ENCODE measurements at regions not wholly inside any gene's neighbourhood (a gene's known extent, or its start where the extent isn't known, plus 50 kb on each side); places are given as distances from the start of the nearest gene placed in this dataset.

DNA sequence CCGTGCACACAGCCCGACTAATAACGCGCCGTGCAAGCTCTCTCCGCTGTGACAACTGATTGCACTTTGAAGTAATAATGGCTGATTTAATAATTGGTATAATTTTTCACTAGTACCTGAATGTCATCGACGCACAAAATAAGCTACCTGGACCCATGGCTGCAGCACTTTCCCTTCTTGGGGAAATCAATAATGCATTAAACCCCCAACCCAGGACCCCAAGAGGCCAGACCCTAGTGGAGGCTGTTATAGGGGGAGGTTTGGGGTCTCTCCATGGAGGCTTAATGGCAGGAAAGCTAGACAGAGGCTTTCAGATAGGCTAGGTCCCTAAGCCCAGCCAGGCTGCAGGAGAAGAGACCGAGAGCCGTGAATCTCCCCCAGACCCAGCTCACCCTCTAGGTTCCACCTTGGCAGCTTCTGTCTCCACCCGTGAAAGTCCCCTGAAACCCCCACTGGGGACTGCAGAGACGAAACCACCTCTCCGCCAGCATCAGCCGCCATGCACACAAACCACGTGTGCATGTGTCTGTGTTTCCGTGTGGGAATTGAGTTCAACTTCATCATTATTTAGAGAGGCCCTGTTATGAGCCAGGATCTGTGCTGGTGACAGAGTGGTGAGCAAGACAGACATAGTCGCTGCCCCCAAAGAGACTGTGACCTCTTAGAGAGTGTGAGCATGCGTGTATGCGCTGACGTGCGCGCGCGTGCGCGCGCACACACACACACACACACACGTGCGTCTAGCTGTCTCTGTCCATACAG is 168.6 kb upstream of the MVB12B start:
- no peaks in the 10 kb centered on the region for H3K4me1 Mint-ChIP-seq
- no peak overlapping the region for H3K4me3 Mint-ChIP-seq
- no peaks in the 10 kb centered on the region for H3K9me3 Mint-ChIP-seq
- no peaks in the 10 kb centered on the region for H3K27me3 Mint-ChIP-seq
- ChIA-PET CTCF (interaction anchor here (0.6 kb wide), 1 partner anchor 360 kb away, joined by 3 read pairs; no protein-coding TSS in a partner anchor), POLR2A (no interaction called here)
- H3K36me3 Mint-ChIP-seq (ENCODE audit: low read depth), result no peaks in the 10 kb centered on the region
- DNase-seq, result no peak
- H3K27ac Mint-ChIP-seq, result no peak overlapping the region

DNA sequence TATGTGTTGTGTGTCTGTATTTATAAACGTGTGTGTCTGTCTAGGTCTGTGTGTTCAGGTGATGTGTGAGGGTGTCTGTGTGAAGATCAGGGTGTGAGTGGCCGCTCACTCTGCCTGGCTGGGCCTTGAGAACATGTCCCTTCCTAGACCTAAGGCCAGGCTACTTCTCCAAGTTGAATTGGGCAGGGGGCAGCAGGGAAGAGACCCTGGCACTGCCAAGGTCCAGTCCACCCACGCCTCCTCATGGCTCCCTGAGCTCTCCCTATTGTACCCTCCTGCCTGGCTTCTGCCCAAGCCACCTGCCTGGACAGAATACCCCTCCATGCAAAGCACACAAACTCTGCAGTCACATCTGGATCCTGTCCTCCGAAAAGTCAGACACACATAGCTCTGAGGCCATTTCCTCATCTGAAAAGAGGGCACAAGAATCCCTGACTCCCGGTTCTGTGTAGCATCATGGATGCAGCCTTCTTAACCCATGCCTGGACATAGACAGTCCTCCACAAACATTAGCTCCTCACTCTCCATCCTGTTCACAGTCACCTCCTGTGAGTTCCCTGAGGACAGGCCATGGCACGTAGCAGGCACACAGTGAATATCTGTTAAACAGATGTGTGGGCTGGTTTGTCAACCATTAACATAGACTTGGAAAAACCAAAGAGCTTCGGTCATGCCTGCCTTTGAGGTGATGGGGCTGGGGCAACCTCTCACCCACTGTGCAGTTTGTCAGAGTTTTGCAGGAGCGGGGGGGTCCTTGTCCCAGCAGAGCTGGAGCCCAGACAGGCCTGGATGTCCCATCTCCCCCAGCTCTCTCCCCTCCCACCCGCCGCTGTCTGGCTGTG is 167.8 kb upstream of the MVB12B start:
- H3K27ac Mint-ChIP-seq, result no peak overlapping the region
- CTCF ChIA-PET, result no interaction called here
- H3K9me3 Mint-ChIP-seq, result no peaks in the 10 kb centered on the region
- POLR2A ChIA-PET, result no interaction called here
- no peaks in the 10 kb centered on the region for H3K4me1 Mint-ChIP-seq
- no peak overlapping the region for H3K4me3 Mint-ChIP-seq
- H3K27me3 Mint-ChIP-seq, result no peaks in the 10 kb centered on the region
- DNase-seq, result no peak
- H3K36me3 Mint-ChIP-seq (ENCODE audit: low read depth), result no peaks in the 10 kb centered on the region

GRCh38 chr9:126159430-126160060 is 167.1 kb upstream of the MVB12B start:
- ChIA-PET CTCF (interaction anchor here (0.6 kb wide), 1 partner anchor 102 kb away, joined by 4 read pairs; no protein-coding TSS in a partner anchor), POLR2A (no interaction called here)
- DNase-seq, result no peak
- H3K9me3 Mint-ChIP-seq, result no peaks in the 10 kb centered on the region
- no peaks in the 10 kb centered on the region for H3K27me3 Mint-ChIP-seq
- H3K36me3 Mint-ChIP-seq (ENCODE audit: low read depth), result no peaks in the 10 kb centered on the region
- no peak overlapping the region for H3K27ac Mint-ChIP-seq
- H3K4me3 Mint-ChIP-seq, result no peak overlapping the region
- no peaks in the 10 kb centered on the region for H3K4me1 Mint-ChIP-seq

DNA sequence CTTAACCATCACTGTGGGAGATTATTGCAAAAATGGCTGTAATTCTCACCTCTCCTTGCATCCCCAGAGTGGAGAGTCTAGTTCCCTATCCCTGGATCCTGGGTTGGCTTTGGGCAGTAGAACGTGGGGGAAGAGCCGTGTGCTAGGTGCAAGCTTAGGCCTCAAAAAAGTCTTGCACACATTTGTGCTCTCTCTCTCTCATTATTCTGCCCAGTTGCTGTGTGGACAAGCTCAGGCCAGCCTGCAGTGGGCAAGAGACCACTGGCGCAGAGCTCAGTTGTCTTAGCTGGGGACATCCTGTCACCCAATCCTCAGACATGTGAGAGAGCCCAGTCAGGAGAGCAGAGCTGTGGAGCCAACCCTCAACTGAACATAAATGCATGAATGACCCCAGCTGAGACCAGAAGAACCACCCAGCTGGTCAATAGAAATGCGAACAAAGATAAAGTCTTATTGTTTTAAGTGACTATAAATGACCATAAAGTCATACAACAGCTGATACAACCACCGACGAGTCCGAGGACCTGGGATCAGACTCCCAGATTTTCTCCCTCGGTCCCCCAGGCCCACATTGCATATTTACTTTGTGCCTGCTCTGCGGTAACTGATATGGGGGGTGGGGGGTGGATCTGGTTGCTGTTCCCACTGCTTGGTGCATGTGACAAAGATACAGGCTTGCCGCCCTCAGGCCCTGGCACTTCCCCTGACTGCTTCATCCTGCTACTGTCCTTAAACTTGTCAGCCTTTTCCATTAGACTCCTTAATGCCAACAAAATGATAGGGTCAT is 166.4 kb upstream of the MVB12B start:
- H3K27me3 Mint-ChIP-seq, result no peaks in the 10 kb centered on the region
- no peaks in the 10 kb centered on the region for H3K4me1 Mint-ChIP-seq
- no peaks in the 10 kb centered on the region for H3K9me3 Mint-ChIP-seq
- no peaks in the 10 kb centered on the region for H3K36me3 Mint-ChIP-seq (ENCODE audit: low read depth)
- ChIA-PET POLR2A (no interaction called here), CTCF (interaction anchor here (0.6 kb wide), 2 partner anchors 101 to 570 kb away, joined by 3 to 4 read pairs; no protein-coding TSS in a partner anchor)
- H3K4me3 Mint-ChIP-seq, result no peak overlapping the region
- no peak for DNase-seq
- H3K27ac Mint-ChIP-seq, result no peak overlapping the region

DNA sequence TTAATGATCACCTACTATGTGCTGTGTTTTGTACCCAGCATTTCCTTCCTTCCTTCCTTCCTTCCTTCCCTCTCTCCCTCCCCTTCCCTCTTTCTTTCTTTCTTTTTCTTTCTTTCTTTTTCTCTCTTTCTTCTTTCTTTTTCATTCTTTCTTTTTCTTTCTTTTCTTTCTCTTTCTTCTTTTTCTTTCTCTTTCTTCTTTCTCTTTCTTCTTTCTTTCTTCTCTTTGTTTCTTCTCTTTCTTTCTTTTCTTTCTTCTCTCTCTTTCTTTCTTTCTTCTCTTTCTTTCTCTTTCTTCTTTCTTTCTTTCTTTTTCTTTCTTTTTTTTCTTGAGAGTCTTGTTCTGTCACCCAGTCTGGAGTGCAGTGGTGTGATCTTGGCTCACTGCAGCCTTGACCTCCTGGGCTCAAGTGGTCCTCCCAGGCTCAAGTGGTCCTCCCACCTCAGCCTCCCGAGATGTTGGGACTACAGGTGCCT is 165.7 kb upstream of the MVB12B start:
- DNase-seq, result no peak
- Mint-ChIP-seq H3K9me3 (no peaks in the 10 kb centered on the region), H3K27ac (no peak overlapping the region), H3K27me3 (no peaks in the 10 kb centered on the region), H3K36me3 (ENCODE audit: low read depth) (no peaks in the 10 kb centered on the region), H3K4me3 (no peak overlapping the region), H3K4me1 (no peaks in the 10 kb centered on the region)
- POLR2A ChIA-PET, result no interaction called here
- CTCF ChIA-PET, result no interaction called here

GRCh38 chr9:126162611-126163381 is 163.8 kb upstream of the MVB12B start:
- H3K4me1 Mint-ChIP-seq, result no peaks in the 10 kb centered on the region
- H3K9me3 Mint-ChIP-seq, result no peaks in the 10 kb centered on the region
- H3K4me3 Mint-ChIP-seq, result no peak overlapping the region
- H3K36me3 Mint-ChIP-seq (ENCODE audit: low read depth), result no peaks in the 10 kb centered on the region
- peaks cover under 1% of the 10 kb centered on the region for H3K27me3 Mint-ChIP-seq
- DNase-seq, result no peak
- POLR2A ChIA-PET, result interaction anchor here (0.6 kb wide), 1 partner anchor 750 kb away, joined by 3 read pairs; no protein-coding TSS in a partner anchor
- CTCF ChIA-PET, result interaction anchor here (0.7 kb wide), 1 partner anchor 11 kb away, joined by 3 read pairs; no protein-coding TSS in a partner anchor
- H3K27ac Mint-ChIP-seq, result no peak overlapping the region

- ChIA-PET POLR2A (no interaction called here), CTCF (no interaction called here)
- H3K27me3 Mint-ChIP-seq, result peaks cover 10% of the 10 kb centered on the region
Measured at GRCh38 chr9:126164796-126165525, 161.7 kb upstream of the MVB12B start.

GRCh38 chr9:126165755-126166154 is 160.9 kb upstream of the MVB12B start:
- ChIA-PET CTCF (no interaction called here), POLR2A (no interaction called here)
- no peaks in the 10 kb centered on the region for H3K9me3 Mint-ChIP-seq
- no peaks in the 10 kb centered on the region for H3K36me3 Mint-ChIP-seq (ENCODE audit: low read depth)
- no peak for DNase-seq
- H3K4me3 Mint-ChIP-seq, result no peak overlapping the region
- H3K27ac Mint-ChIP-seq, result no peak overlapping the region
- H3K4me1 Mint-ChIP-seq, result no peaks in the 10 kb centered on the region
- H3K27me3 Mint-ChIP-seq, result peaks cover 12% of the 10 kb centered on the region

More at GRCh38 chr9:126164796-126165525, 161.7 kb upstream of the MVB12B start:
- DNase-seq, result no peak
- Mint-ChIP-seq H3K4me1 (no peaks in the 10 kb centered on the region), H3K9me3 (no peaks in the 10 kb centered on the region), H3K27ac (no peak overlapping the region), H3K4me3 (no peak overlapping the region), H3K36me3 (ENCODE audit: low read depth) (no peaks in the 10 kb centered on the region)

DNA sequence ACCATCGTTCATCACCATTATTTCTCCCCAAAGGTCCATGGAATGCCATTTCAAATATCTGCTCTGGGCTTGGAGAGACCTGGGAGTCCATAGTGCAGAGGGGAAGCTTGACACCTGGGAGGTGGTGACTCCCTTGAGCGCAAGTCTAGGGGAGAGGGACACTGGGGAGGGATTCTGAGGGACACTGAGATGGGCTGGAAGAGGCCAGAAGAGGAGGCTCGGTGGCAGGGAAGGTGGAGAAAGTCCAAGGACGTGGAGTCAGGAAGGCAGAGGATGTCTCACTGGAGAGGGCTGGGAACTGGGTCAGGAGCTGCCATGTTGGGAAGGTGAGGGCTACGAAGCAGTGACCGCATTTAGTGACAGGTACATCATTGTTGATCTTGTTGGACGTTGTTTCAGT is 160.3 kb upstream of the MVB12B start:
- no peak overlapping the region for H3K4me3 Mint-ChIP-seq
- no peak overlapping the region for H3K27ac Mint-ChIP-seq
- H3K36me3 Mint-ChIP-seq (ENCODE audit: low read depth), result no peaks in the 10 kb centered on the region
- ChIA-PET POLR2A (no interaction called here), CTCF (no interaction called here)
- H3K4me1 Mint-ChIP-seq, result no peaks in the 10 kb centered on the region
- peaks cover 12% of the 10 kb centered on the region for H3K27me3 Mint-ChIP-seq
- no peaks in the 10 kb centered on the region for H3K9me3 Mint-ChIP-seq
- no peak for DNase-seq

DNA sequence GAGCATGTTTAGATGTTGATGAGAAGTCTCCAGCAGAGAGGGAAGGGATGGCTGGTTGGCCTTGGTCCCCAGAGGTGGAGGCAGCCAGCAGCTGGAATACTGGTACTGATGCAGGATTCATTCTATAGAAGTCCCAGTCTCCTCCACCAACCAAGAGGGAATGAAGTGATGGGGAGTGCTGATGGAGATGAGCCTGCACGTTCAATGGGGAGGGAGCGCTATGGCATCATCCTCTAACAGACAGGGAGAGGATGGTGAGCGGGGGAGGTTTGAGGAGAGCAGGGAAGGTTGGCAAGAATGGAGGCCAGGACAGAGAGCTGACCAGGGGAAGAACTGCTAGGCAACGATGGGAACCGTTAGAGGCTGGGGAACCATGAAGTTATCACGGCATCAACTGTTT is 159.8 kb upstream of the MVB12B start:
- no peak overlapping the region for H3K27ac Mint-ChIP-seq
- no peaks in the 10 kb centered on the region for H3K4me1 Mint-ChIP-seq
- POLR2A ChIA-PET, result no interaction called here
- peaks cover 12% of the 10 kb centered on the region for H3K27me3 Mint-ChIP-seq
- H3K4me3 Mint-ChIP-seq, result no peak overlapping the region
- no peaks in the 10 kb centered on the region for H3K9me3 Mint-ChIP-seq
- H3K36me3 Mint-ChIP-seq (ENCODE audit: low read depth), result no peaks in the 10 kb centered on the region
- CTCF ChIA-PET, result no interaction called here
- DNase-seq, result no peak

GRCh38 chr9:126169736-126170135 is 156.9 kb upstream of the MVB12B start:
- POLR2A ChIA-PET, result no interaction called here
- no peak for DNase-seq
- Mint-ChIP-seq H3K27me3 (peaks cover 12% of the 10 kb centered on the region), H3K27ac (no peak overlapping the region), H3K4me1 (no peaks in the 10 kb centered on the region), H3K9me3 (no peaks in the 10 kb centered on the region), H3K36me3 (ENCODE audit: low read depth) (no peaks in the 10 kb centered on the region), H3K4me3 (no peak overlapping the region)
- CTCF ChIA-PET, result interaction anchor here (0.6 kb wide), 1 partner anchor 232 kb away, joined by 3 read pairs; no protein-coding TSS in a partner anchor
